ENCODE measurements at regions not wholly inside any gene's neighbourhood (a gene's known extent, or its start where the extent isn't known, plus 50 kb on each side); places are given as distances from the start of the nearest gene placed in this dataset.
"Not testable (repeated sequence)": the region's sequence is repeated elsewhere in the genome, so short reads cannot be mapped to it uniquely, and the experiment has no call there.

- TF ChIP-seq E2F4 (CRISPR knock-in tag; IDR thresholded peaks at IDR 0.05; ENCODE audit: low read depth) (no peak), PURB (CRISPR knock-in tag; IDR thresholded peaks at IDR 0.05; ENCODE audit: low read depth) (no peak), RNF2 (IDR thresholded peaks at IDR 0.05) (no peak), WHSC1 (IDR thresholded peaks at IDR 0.05; ENCODE audit: low read length) (no peak), MED1 (CRISPR knock-in tag; IDR thresholded peaks at IDR 0.05; ENCODE audit: borderline replicate concordance) (no peak), ZSCAN29 (IDR thresholded peaks at IDR 0.05) (no peak)
These were observed 144.2 kb upstream of the ZNF91 start (continued) for GRCh38 chr19:23539499-23539898.

GRCh38 chr19:23537136-23537535 lies 141.9 kb upstream of the ZNF91 start:
- H3K4me1 ChIP-seq (replicated peaks in 1 of 2; ENCODE audit: control insufficient read depth in 2 of 2, insufficient read depth in 2 of 2, low read length in 2 of 2); H3K9me3 ChIP-seq (replicated peaks; ENCODE audit: control insufficient read depth, insufficient read depth, low read depth, low read length); H3K9ac ChIP-seq (ENCODE audit: insufficient read depth in 1 of 2, low read depth in 2 of 2, low read length in 2 of 2); H2AFZ ChIP-seq (ENCODE audit: low read depth, low read length); FAIRE-seq; H3K4me3 ChIP-seq; H3K27me3 ChIP-seq (ENCODE audit: control insufficient read depth in 2 of 2, insufficient read depth in 2 of 2, low read length in 2 of 2); CTCF ChIA-PET (ENCODE audit: low intra/inter-chr PET ratio); H3K36me3 ChIP-seq (ENCODE audit: control insufficient read depth, insufficient read depth, low read length); DNase-seq (ENCODE audit: extremely low read depth in 1 of 4, low spot score in 3 of 4); ATAC-seq; H4K20me1 ChIP-seq (replicated peaks; ENCODE audit: control insufficient read depth, insufficient read depth, low read length); H3K27ac ChIP-seq (ENCODE audit: extremely low read depth, low read depth, low read length); POLR2A ChIA-PET; H3K9me1 ChIP-seq (ENCODE audit: control insufficient read depth, insufficient read depth, low read length); H3K79me2 ChIP-seq (ENCODE audit: control insufficient read depth, insufficient read depth, low read length); in situ Hi-C loops (cut with MboI); intact Hi-C loops (cut with micrococcal nuclease); BruUV-seq (replicated peaks); H3K4me2 ChIP-seq (ENCODE audit: insufficient read depth, low read length): not testable (repeated sequence)

DNA sequence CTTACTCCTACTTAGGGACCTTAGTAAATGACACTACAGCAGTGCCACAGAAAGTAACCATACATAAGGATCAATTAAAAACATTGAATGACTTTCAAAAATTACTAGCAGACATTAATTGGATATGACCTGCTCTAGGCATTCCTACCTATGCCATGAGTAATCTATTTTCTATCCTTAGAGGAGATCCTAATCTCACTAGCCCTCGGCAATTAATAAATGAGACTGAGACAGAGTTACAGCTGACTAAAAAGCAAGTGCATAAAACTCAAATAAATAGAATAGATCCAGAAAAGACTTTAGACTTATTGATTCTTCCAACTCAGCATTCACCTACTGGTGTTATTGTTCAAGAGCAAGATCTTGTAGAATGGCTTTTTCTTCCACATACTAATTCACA lies 141.1 kb upstream of the ZNF91 start:
- CTCF ChIA-PET (ENCODE audit: low intra/inter-chr PET ratio); ATAC-seq: not testable (repeated sequence)
- WGBS (ENCODE audit: insufficient coverage, low coverage, missing lambda C conversion rate), result 0% methylated on average over 1 of the region's 1 CpG

DNA sequence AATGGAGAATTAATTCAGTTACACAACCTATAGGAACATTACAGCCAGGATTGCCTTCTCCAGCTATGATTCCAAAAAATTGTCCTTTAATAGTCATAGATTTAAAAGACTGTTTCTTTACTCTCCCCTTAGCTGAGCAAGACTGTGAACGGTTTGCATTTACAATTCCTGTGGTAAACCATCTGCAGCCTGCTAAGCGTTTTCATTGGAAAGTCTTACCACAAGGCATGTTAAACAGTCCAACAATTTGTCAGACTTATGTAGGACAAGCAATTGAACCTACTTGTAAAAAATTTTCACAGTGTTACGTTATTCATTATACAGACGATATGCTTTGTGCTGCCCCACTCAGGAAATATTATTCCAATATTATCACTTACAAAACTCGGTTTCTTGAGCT lies 140.6 kb upstream of the ZNF91 start:
- ATAC-seq; POLR2A ChIA-PET; H3K4me2 ChIP-seq (ENCODE audit: insufficient read depth, low read length); H4K20me1 ChIP-seq (replicated peaks; ENCODE audit: control insufficient read depth, insufficient read depth, low read length); H3K27ac ChIP-seq (ENCODE audit: extremely low read depth, low read depth, low read length); H3K4me3 ChIP-seq; H3K27me3 ChIP-seq (ENCODE audit: control insufficient read depth in 2 of 2, insufficient read depth in 2 of 2, low read length in 2 of 2); DNase-seq (ENCODE audit: extremely low read depth in 1 of 4, low spot score in 3 of 4); H3K9me3 ChIP-seq (replicated peaks; ENCODE audit: control insufficient read depth, insufficient read depth, low read depth, low read length); H3K9ac ChIP-seq (ENCODE audit: insufficient read depth in 1 of 2, low read depth in 2 of 2, low read length in 2 of 2); H2AFZ ChIP-seq (ENCODE audit: low read depth, low read length); CTCF ChIA-PET (ENCODE audit: low intra/inter-chr PET ratio); in situ Hi-C loops (cut with MboI); H3K36me3 ChIP-seq (ENCODE audit: control insufficient read depth, insufficient read depth, low read length); BruUV-seq (replicated peaks); intact Hi-C loops (cut with micrococcal nuclease); H3K4me1 ChIP-seq (replicated peaks in 1 of 2; ENCODE audit: control insufficient read depth in 2 of 2, insufficient read depth in 2 of 2, low read length in 2 of 2); H3K79me2 ChIP-seq (ENCODE audit: control insufficient read depth, insufficient read depth, low read length); FAIRE-seq; H3K9me1 ChIP-seq (ENCODE audit: control insufficient read depth, insufficient read depth, low read length): not testable (repeated sequence)
- 0% methylated on average over 5 of the region's 5 CpGs for WGBS (ENCODE audit: insufficient coverage, low coverage, missing lambda C conversion rate)

More for the DNA sequence above, 141.1 kb upstream of the ZNF91 start:
- DNase-seq (ENCODE audit: extremely low read depth in 1 of 4, low spot score in 3 of 4); H3K27me3 ChIP-seq (ENCODE audit: control insufficient read depth in 2 of 2, insufficient read depth in 2 of 2, low read length in 2 of 2); H2AFZ ChIP-seq (ENCODE audit: low read depth, low read length); H3K9me1 ChIP-seq (ENCODE audit: control insufficient read depth, insufficient read depth, low read length); H3K9me3 ChIP-seq (replicated peaks; ENCODE audit: control insufficient read depth, insufficient read depth, low read depth, low read length); H3K4me2 ChIP-seq (ENCODE audit: insufficient read depth, low read length); H3K36me3 ChIP-seq (ENCODE audit: control insufficient read depth, insufficient read depth, low read length); intact Hi-C loops (cut with micrococcal nuclease); H3K9ac ChIP-seq (ENCODE audit: insufficient read depth in 1 of 2, low read depth in 2 of 2, low read length in 2 of 2); FAIRE-seq; H3K4me1 ChIP-seq (replicated peaks in 1 of 2; ENCODE audit: control insufficient read depth in 2 of 2, insufficient read depth in 2 of 2, low read length in 2 of 2); H3K4me3 ChIP-seq; in situ Hi-C loops (cut with MboI); POLR2A ChIA-PET; H4K20me1 ChIP-seq (replicated peaks; ENCODE audit: control insufficient read depth, insufficient read depth, low read length); BruUV-seq (replicated peaks); H3K27ac ChIP-seq (ENCODE audit: extremely low read depth, low read depth, low read length); H3K79me2 ChIP-seq (ENCODE audit: control insufficient read depth, insufficient read depth, low read length): not testable (repeated sequence)
